ENCODE measurements at regions not wholly inside any gene's neighbourhood (a gene's known extent, or its start where the extent isn't known, plus 50 kb on each side); places are given as distances from the start of the nearest gene placed in this dataset.
A peak's percentile ranks its signal among the peaks of the same experiment; 100 is the strongest.

DNA sequence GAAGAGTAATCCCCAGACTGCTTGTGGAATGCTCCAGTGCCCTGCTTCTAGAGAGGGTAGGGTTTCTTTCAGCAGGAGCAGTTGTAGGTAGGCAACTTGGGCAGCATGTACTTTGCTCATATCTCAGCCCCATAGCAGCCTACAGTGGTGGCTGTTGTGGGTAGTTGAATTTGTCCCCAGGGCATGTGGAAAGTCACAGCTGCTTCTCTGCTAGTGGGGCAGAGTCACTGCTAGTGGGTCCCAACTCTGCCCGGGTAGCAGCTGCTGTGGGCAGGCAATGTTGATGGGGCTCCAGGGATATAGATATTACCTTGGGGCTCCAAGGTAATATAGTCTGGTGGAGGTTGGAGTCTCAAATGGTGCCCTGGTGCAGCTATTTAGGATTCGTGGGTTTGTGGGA is 174.5 kb downstream of the OTOL1 start (continued):
- TF ChIP-seq ETV6 (conservative IDR thresholded peaks at IDR 0.05 in 1 of 2, IDR thresholded peaks at IDR 0.05 in 1 of 2; ENCODE audit: borderline replicate concordance in 1 of 2, low read depth in 1 of 2) (no peak), BCL11A (IDR thresholded peaks at IDR 0.05; ENCODE audit: low read depth, low read length) (no peak), MYB (IDR thresholded peaks at IDR 0.05; ENCODE audit: borderline replicate concordance, low read depth, low read length) (no peak)

- no peak overlapping the region for H2AFZ ChIP-seq (ENCODE audit: control insufficient read depth, low read depth, low read length)
- in situ Hi-C loops (cut with MboI) (no loop called here), intact Hi-C loops (cut with micrococcal nuclease; ENCODE audit: unreplicated experiment) (no loop called here)
- H3K4me3 ChIP-seq, result no peak overlapping the region
- no peak for FAIRE-seq
- no peaks in the 10 kb centered on the region for H3K79me2 ChIP-seq (ENCODE audit: control insufficient read depth, insufficient read depth, low read length)
- DNase-seq (ENCODE audit: low read depth, low spot score), result no peak
- 41% methylated on average over 4 of the region's 4 CpGs for WGBS (ENCODE audit: insufficient coverage, insufficient replicate concordance, low lambda C conversion rate, missing lambda C conversion rate)
- no peaks in the 10 kb centered on the region for H3K4me1 ChIP-seq (ENCODE audit: control insufficient read depth, insufficient read depth, low read length)
- H3K27me3 ChIP-seq (replicated peaks in 1 of 2; ENCODE audit: control insufficient read depth in 2 of 2, insufficient read depth in 2 of 2, low read length in 1 of 2), result no peaks in the 10 kb centered on the region
- H3K4me2 ChIP-seq (ENCODE audit: control insufficient read depth, insufficient read depth), result no peak overlapping the region
- no peak overlapping the region for H3K9ac ChIP-seq (ENCODE audit: control insufficient read depth, insufficient read depth, low read length)
- POLR2A ChIA-PET, result interaction anchor here (0.6 kb wide), 1 partner anchor 83 kb away, joined by 3 read pairs; no protein-coding TSS in a partner anchor
- no TSS peak for BruUV-seq (replicated peaks)
- no peaks in the 10 kb centered on the region for H4K20me1 ChIP-seq (ENCODE audit: control insufficient read depth, insufficient read depth)
- RAD21 ChIA-PET (ENCODE audit: unreplicated experiment), result no interaction called here
- peak; percentile 47 for ATAC-seq
- no peak for TF ChIP-seq GABPA (IDR thresholded peaks at IDR 0.05; ENCODE audit: low read depth)
- H3K9me3 ChIP-seq (replicated peaks; ENCODE audit: control insufficient read depth, insufficient read depth, low read length), result no peaks in the 10 kb centered on the region
- no peaks in the 10 kb centered on the region for H3K36me3 ChIP-seq (ENCODE audit: control insufficient read depth in 2 of 2, insufficient read depth in 2 of 2, low read length in 1 of 2)
- CTCF ChIA-PET, result no interaction called here
- H3K27ac ChIP-seq (ENCODE audit: control insufficient read depth, insufficient read depth), result no peak overlapping the region
- SMC1A ChIA-PET (ENCODE audit: uncharacterized antibody, unreplicated experiment), result no interaction called here
Observed at GRCh38 chr3:161672478-161672877, 175.9 kb downstream of the OTOL1 start.

- ATAC-seq (no peak), DNase-seq (ENCODE audit: low read depth, low spot score) (no peak), FAIRE-seq (no peak)
- Histone ChIP-seq H3K4me3 (no peak overlapping the region), H3K79me2 (ENCODE audit: control insufficient read depth, insufficient read depth, low read length) (no peaks in the 10 kb centered on the region), H3K9ac (ENCODE audit: control insufficient read depth, insufficient read depth, low read length) (no peak overlapping the region), H3K36me3 (ENCODE audit: control insufficient read depth in 2 of 2, insufficient read depth in 2 of 2, low read length in 1 of 2) (no peaks in the 10 kb centered on the region), H3K9me3 (replicated peaks; ENCODE audit: control insufficient read depth, insufficient read depth, low read length) (no peaks in the 10 kb centered on the region), H2AFZ (ENCODE audit: control insufficient read depth, low read depth, low read length) (no peak overlapping the region), H3K27me3 (replicated peaks in 1 of 2; ENCODE audit: control insufficient read depth in 2 of 2, insufficient read depth in 2 of 2, low read length in 1 of 2) (no peaks in the 10 kb centered on the region), H3K4me1 (ENCODE audit: control insufficient read depth, insufficient read depth, low read length) (no peaks in the 10 kb centered on the region), H3K4me2 (ENCODE audit: control insufficient read depth, insufficient read depth) (no peak overlapping the region), H4K20me1 (ENCODE audit: control insufficient read depth, insufficient read depth) (no peaks in the 10 kb centered on the region), H3K27ac (ENCODE audit: control insufficient read depth, insufficient read depth) (no peak overlapping the region)
- in situ Hi-C loops (cut with MboI), result no loop called here
- POLR2A ChIA-PET, result no interaction called here
- CTCF ChIA-PET, result no interaction called here
- intact Hi-C loops (cut with micrococcal nuclease; ENCODE audit: unreplicated experiment), result no loop called here
- SMC1A ChIA-PET (ENCODE audit: uncharacterized antibody, unreplicated experiment), result no interaction called here
- 15% methylated on average over 1 of the region's 1 CpG for WGBS (ENCODE audit: insufficient coverage, insufficient replicate concordance, low lambda C conversion rate, missing lambda C conversion rate)
- no TSS peak for BruUV-seq (replicated peaks)
- RAD21 ChIA-PET (ENCODE audit: unreplicated experiment), result no interaction called here
- no peak for TF ChIP-seq CBX5 (IDR thresholded peaks at IDR 0.05; ENCODE audit: low read depth)
- no peak for TF ChIP-seq SMAD1 (IDR thresholded peaks at IDR 0.05; ENCODE audit: low read depth, partially characterized antibody)
- TF ChIP-seq EP300 (IDR thresholded peaks at IDR 0.05; ENCODE audit: borderline replicate concordance in 1 of 2, control insufficient read depth in 1 of 2, low read depth in 2 of 2, low read length in 2 of 2), result no peak
- TF ChIP-seq JUND (IDR thresholded peaks at IDR 0.05; ENCODE audit: low read depth, low read length), result no peak
- no peak for TF ChIP-seq CBX3 (IDR thresholded peaks at IDR 0.05; ENCODE audit: borderline replicate concordance, low read depth)
- TF ChIP-seq BACH1 (IDR thresholded peaks at IDR 0.05; ENCODE audit: borderline replicate concordance), result no peak
- no peak for TF ChIP-seq RCOR1 (conservative IDR thresholded peaks at IDR 0.05; ENCODE audit: low read depth, low read length)
- no peak for TF ChIP-seq HDAC6 (IDR thresholded peaks at IDR 0.05; ENCODE audit: unreplicated experiment)
- no peak for TF ChIP-seq SREBF1 (IDR thresholded peaks at IDR 0.05; ENCODE audit: low read length)
- no peak for TF ChIP-seq ZBTB11 (CRISPR knock-in tag; IDR thresholded peaks at IDR 0.05)
- no peak for TF ChIP-seq SPI1 (IDR thresholded peaks at IDR 0.05; ENCODE audit: borderline replicate concordance, insufficient read depth, low read depth, low read length)
Observed at GRCh38 chr3:161673866-161674265, 177.3 kb downstream of the OTOL1 start.
